ENCODE measurements at regions not wholly inside any gene's neighbourhood (a gene's known extent, or its start where the extent isn't known, plus 50 kb on each side); places are given as distances from the start of the nearest gene placed in this dataset.
A peak's percentile ranks its signal among the peaks of the same experiment; 100 is the strongest.

DNA sequence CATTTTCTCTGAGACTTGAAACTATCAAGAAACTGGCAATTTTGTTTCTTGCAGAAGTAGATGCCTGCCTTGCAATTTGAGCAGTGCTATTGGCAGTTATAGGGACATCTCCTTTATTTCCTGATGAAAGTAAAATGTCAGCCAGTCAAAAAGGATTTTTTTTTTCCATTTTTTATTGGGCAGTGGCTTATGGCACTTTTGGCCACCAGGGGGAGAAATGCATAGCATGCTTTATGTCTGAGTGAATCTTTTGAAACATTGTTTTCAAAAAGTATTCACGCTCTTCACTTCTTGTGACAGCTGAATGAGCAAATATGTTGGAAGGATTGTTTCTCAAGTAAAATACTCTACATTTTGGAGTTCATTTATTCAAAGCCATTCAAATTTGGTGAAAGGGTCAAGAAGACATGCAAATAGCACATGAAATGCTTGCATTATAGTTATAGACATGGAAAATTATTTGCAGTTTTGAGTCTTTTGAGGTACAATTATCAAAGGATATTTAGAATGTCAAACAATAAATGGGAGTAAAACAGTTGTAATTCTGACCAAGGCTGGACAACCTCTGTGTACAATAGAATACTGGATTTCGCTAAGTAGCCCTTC lies 491.0 kb downstream of the CDH2 start:
- Mint-ChIP-seq H3K9me3 (ENCODE audit: low read depth, unreplicated experiment) (peaks cover 8% of the 10 kb centered on the region), H3K4me3 (ENCODE audit: low read depth, unreplicated experiment) (no peak overlapping the region), H3K27ac (ENCODE audit: unreplicated experiment) (no peak overlapping the region), H3K27me3 (ENCODE audit: unreplicated experiment) (no peaks in the 10 kb centered on the region), H3K4me1 (ENCODE audit: low read depth, unreplicated experiment) (no peaks in the 10 kb centered on the region), H3K36me3 (ENCODE audit: insufficient read depth, unreplicated experiment) (no peaks in the 10 kb centered on the region)
- DNase-seq: peak; percentile 48
- CTCF ChIA-PET: interaction anchor here (0.9 kb wide), 1 partner anchor 64 kb away, joined by 6 read pairs; no protein-coding TSS in a partner anchor
- BruUV-seq (replicated peaks): no TSS peak
- TF ChIP-seq, protein P1, sequence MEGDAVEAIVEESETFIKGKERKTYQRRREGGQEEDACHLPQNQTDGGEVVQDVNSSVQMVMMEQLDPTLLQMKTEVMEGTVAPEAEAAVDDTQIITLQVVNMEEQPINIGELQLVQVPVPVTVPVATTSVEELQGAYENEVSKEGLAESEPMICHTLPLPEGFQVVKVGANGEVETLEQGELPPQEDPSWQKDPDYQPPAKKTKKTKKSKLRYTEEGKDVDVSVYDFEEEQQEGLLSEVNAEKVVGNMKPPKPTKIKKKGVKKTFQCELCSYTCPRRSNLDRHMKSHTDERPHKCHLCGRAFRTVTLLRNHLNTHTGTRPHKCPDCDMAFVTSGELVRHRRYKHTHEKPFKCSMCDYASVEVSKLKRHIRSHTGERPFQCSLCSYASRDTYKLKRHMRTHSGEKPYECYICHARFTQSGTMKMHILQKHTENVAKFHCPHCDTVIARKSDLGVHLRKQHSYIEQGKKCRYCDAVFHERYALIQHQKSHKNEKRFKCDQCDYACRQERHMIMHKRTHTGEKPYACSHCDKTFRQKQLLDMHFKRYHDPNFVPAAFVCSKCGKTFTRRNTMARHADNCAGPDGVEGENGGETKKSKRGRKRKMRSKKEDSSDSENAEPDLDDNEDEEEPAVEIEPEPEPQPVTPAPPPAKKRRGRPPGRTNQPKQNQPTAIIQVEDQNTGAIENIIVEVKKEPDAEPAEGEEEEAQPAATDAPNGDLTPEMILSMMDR (IDR thresholded peaks at IDR 0.05; ENCODE audit: unreplicated experiment): peak; percentile 70
- intact Hi-C loops (cut with micrococcal nuclease; ENCODE audit: unreplicated experiment): loop anchor here (5.0 kb wide), 1 partner anchor 66 kb away; no protein-coding TSS in a partner anchor

DNA sequence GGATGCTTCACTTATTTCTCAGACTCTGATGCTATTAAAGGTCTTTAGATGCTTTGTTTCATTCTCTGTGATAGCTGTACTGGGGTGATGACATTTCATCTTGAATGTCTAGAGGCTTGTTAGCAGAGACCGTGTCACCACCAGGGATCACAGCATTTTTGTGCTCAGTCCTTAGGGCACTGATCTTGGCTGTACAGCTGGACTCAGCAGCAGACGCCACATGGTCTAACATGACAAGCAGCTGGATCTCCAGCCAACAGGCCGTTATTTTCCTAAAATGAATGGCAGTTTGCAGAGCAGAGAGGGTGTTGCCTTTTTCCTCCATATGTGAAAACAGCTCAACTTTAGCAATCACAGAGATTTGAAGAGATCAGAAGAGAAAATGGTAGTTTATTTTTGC lies 491.8 kb downstream of the CDH2 start:
- DNase-seq: no peak
- Mint-ChIP-seq H3K9me3 (ENCODE audit: low read depth, unreplicated experiment) (peaks cover 8% of the 10 kb centered on the region), H3K27ac (ENCODE audit: unreplicated experiment) (no peak overlapping the region), H3K36me3 (ENCODE audit: insufficient read depth, unreplicated experiment) (no peaks in the 10 kb centered on the region), H3K4me3 (ENCODE audit: low read depth, unreplicated experiment) (no peak overlapping the region), H3K4me1 (ENCODE audit: low read depth, unreplicated experiment) (no peaks in the 10 kb centered on the region), H3K27me3 (ENCODE audit: unreplicated experiment) (no peaks in the 10 kb centered on the region)
- BruUV-seq (replicated peaks): no TSS peak
- TF ChIP-seq, protein P1 (IDR thresholded peaks at IDR 0.05; ENCODE audit: unreplicated experiment): no peak
- CTCF ChIA-PET: interaction anchor here (0.9 to 1.0 kb wide), 2 partner anchors 65 to 80 kb away, joined by 3 to 6 read pairs; no protein-coding TSS in a partner anchor
- intact Hi-C loops (cut with micrococcal nuclease; ENCODE audit: unreplicated experiment): loop anchor here (5.0 kb wide), 1 partner anchor 67 kb away; no protein-coding TSS in a partner anchor

GRCh38 chr18:27674411-27674810 lies 489.3 kb upstream of the CHST9 start:
- intact Hi-C loops (cut with micrococcal nuclease; ENCODE audit: unreplicated experiment): no loop called here
- Mint-ChIP-seq H3K27ac (ENCODE audit: unreplicated experiment) (no peak overlapping the region), H3K9me3 (ENCODE audit: low read depth, unreplicated experiment) (no peaks in the 10 kb centered on the region), H3K27me3 (ENCODE audit: unreplicated experiment) (no peaks in the 10 kb centered on the region), H3K36me3 (ENCODE audit: insufficient read depth, unreplicated experiment) (no peaks in the 10 kb centered on the region), H3K4me3 (ENCODE audit: low read depth, unreplicated experiment) (no peak overlapping the region), H3K4me1 (ENCODE audit: low read depth, unreplicated experiment) (no peaks in the 10 kb centered on the region)
- no peak for DNase-seq
- CTCF ChIA-PET: no interaction called here
- no TSS peak for BruUV-seq (replicated peaks)
- TF ChIP-seq, protein P1 (IDR thresholded peaks at IDR 0.05; ENCODE audit: unreplicated experiment): no peak

DNA sequence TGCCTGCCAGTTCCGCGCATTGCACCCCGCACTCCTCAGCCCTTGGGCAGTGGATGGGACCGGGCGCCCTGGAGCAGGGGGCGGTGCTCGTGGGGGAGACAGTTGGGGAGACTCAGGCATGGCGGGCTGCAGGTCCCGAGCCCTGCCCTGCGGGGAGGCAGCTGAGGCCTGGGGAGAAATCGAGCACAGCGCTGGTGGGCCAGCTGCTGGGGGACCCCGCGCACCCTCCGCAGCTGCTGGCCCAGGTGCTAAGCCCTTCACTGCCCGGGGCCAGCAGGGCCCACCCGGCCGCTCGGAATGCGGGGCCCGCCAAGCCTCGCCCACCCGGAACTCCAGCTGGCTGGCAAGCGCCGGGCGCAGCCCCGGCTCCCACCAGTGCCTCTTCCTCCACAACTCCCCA lies 488.8 kb upstream of the CHST9 start:
- no peaks in the 10 kb centered on the region for H3K27me3 Mint-ChIP-seq (ENCODE audit: unreplicated experiment)
- DNase-seq: no peak
- CTCF ChIA-PET: interaction anchor here (0.6 kb wide), 1 partner anchor 322 kb away, joined by 3 read pairs; no protein-coding TSS in a partner anchor

More for the DNA sequence above, 488.8 kb upstream of the CHST9 start:
- BruUV-seq (replicated peaks): no TSS peak
- Mint-ChIP-seq H3K9me3 (ENCODE audit: low read depth, unreplicated experiment) (no peaks in the 10 kb centered on the region), H3K27ac (ENCODE audit: unreplicated experiment) (no peak overlapping the region), H3K4me3 (ENCODE audit: low read depth, unreplicated experiment) (no peak overlapping the region), H3K4me1 (ENCODE audit: low read depth, unreplicated experiment) (no peaks in the 10 kb centered on the region), H3K36me3 (ENCODE audit: insufficient read depth, unreplicated experiment) (no peaks in the 10 kb centered on the region)
- TF ChIP-seq, protein P1 (IDR thresholded peaks at IDR 0.05; ENCODE audit: unreplicated experiment): no peak
- intact Hi-C loops (cut with micrococcal nuclease; ENCODE audit: unreplicated experiment): no loop called here

Data from Calu3 (cell line).